ENCODE measurements at regions not wholly inside any gene's neighbourhood (a gene's known extent, or its start where the extent isn't known, plus 50 kb on each side); places are given as distances from the start of the nearest gene placed in this dataset.
"Not testable (repeated sequence)": the region's sequence is repeated elsewhere in the genome, so short reads cannot be mapped to it uniquely, and the experiment has no call there.

DNA sequence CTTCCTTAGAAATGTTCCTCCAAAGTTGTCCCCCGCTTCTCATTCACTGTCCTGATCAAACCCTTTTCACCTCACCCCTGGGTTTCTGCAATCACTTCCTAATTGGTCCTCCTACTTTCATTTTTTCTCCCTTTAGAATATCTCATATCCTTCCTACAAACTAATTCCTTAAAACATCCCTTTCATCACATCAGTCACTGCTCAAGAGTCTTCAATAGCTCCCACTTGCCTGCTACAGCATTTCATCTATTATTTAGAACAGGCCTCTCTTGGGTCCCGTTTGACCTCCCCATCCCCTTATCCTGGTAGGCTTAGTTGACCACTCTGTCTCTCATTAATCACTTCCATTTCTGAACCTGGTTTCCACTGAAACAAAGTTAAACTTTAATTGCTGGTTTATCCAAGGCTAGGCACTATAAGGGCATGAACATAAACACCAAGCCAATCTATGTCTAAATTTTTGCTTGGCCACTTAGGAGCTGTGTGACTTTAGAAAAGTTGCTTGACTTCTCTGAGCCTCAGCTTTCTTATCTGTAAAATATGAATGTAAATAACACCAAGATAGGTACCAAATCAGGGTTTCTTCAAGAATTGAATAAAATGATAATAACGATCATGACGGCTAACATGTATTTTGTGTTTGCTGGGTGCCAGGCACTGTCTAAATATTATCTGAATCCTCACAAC lies 202.1 kb upstream of the WWC1 start:
- no peak for DNase-seq (ENCODE audit: low read depth)
- no peak overlapping the region for H3K4me3 ChIP-seq (ENCODE audit: low read depth, low read length)
- TF ChIP-seq CTCF (IDR thresholded peaks at IDR 0.05; ENCODE audit: control insufficient read depth, extremely low read depth, insufficient read depth): no peak

DNA sequence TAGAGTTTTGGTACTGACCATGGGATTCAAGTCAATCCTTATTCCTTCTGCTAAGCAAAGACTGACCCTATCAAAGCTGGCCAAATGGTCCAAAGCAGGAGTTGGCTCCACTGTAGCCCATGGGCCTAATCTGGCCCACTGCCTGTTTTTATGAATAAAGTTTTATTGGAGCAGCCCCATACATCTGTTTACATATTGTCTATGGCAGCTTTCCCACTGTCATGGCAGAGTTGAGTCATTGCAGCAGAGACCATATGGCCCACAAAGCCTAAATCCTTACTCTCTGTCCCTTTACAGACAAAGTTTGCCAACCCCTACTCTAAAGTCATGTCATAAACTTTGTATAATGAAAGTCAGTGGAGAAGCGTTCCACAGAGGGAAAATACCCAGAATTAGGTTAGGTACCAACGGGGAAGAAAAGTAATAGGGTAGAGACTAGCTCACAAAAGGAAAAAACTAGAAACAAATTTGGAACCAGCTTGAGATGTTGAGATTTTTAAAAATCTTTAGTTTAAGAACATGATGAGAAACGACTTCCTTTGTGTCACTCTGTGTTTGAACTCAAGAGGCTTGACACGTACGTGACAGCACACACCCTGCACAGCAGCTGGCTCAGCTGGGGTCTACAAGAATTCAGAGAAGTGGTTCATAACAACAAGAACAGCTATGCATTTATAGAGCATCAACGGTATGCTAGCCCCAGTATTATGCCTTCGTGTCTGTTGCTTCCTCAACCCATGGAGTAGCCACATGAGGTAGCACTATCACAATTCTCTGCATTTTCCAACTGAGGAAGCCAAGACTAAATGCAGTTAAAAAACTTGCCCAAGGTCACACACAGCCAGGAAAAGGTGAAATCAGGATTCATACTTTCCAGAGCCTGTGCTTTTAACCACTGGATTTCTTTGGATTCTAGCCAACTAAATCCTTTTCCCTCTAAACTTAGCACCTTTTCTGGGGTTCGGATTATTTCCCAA lies 198.9 kb upstream of the WWC1 start:
- H3K4me3 ChIP-seq (ENCODE audit: low read depth, low read length): no peak overlapping the region
- no peak for DNase-seq (ENCODE audit: low read depth)
- no peak for TF ChIP-seq CTCF (IDR thresholded peaks at IDR 0.05; ENCODE audit: control insufficient read depth, extremely low read depth, insufficient read depth)

GRCh38 chr5:168093200-168093910 lies 198.1 kb upstream of the WWC1 start:
- no peak for TF ChIP-seq CTCF (IDR thresholded peaks at IDR 0.05; ENCODE audit: control insufficient read depth, extremely low read depth, insufficient read depth)
- no peak for DNase-seq (ENCODE audit: low read depth)
- H3K4me3 ChIP-seq (ENCODE audit: low read depth, low read length): no peak overlapping the region

DNA sequence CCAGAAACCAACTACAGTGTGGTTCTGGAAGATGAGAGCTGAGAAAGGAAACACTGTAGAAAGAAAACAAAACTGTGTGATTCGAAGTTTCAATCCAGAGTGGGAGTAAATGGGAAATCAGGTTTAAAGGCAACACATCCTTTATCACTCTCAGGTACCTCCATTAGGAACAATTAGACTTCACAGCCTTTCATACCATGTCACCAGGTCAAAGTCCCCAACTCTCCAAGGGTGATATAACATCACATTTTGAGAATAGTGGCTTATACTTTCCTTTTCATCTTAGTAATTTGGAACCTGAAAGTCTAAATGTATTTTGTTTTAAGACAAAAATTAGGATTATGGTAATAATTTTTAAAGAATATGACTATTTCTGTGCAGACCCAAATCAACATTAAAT lies 194.9 kb upstream of the WWC1 start:
- H3K4me3 ChIP-seq (ENCODE audit: low read depth, low read length): no peak overlapping the region
- no peak for DNase-seq (ENCODE audit: low read depth)
- no peak for TF ChIP-seq CTCF (IDR thresholded peaks at IDR 0.05; ENCODE audit: control insufficient read depth, extremely low read depth, insufficient read depth)

GRCh38 chr5:168097876-168098653 lies 193.4 kb upstream of the WWC1 start:
- H3K4me3 ChIP-seq (ENCODE audit: low read depth, low read length): no peak overlapping the region
- no peak for DNase-seq (ENCODE audit: low read depth)
- TF ChIP-seq CTCF (IDR thresholded peaks at IDR 0.05; ENCODE audit: control insufficient read depth, extremely low read depth, insufficient read depth): no peak

DNA sequence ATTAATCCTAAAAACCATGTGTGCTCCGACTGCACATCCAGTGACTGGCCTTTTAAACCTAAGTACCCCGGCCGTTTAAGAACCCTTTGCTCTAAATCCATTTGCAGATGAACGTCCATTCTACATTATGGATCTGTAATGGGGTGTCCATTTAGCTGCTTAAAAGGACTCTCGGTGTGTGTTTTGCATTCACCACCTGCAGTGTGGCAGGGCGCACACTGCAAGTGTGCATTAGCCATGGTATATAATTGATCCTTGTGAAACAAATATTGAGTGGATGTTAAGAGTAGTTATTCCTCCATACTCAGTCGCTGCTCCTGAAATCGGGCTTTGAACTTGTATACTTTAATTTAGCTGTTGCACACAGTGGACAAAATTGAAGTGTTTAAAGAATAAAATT lies 190.1 kb upstream of the WWC1 start:
- no peak for TF ChIP-seq CTCF (IDR thresholded peaks at IDR 0.05; ENCODE audit: control insufficient read depth, extremely low read depth, insufficient read depth)
- no peak overlapping the region for H3K4me3 ChIP-seq (ENCODE audit: low read depth, low read length)
- no peak for DNase-seq (ENCODE audit: low read depth)

GRCh38 chr5:168103018-168103417 lies 188.4 kb upstream of the WWC1 start:
- not testable (repeated sequence) for H3K4me3 ChIP-seq (ENCODE audit: low read depth, low read length)

More at GRCh38 chr5:168103018-168103417, 188.4 kb upstream of the WWC1 start:
- DNase-seq (ENCODE audit: low read depth): not testable (repeated sequence)

All from LNCaP clone FGC (cell line).